Suprapubic skin (tissue), 3 donors: ENCODE measurements at regions not wholly inside any gene's neighbourhood (a gene's known extent, or its start where the extent isn't known, plus 50 kb on each side); places are given as distances from the start of the nearest gene placed in this dataset.

Experiments
- CTCF ChIP-seq, 2 donors: fragments of 200-600 bp in 1 of 2; fragments of 450-650 bp in 1 of 2; sonication (generic) in 1 of 2; IDR thresholded peaks; one replicate each; pipeline ENCODE4 v1.5.1; 2016 to 2019; ENCODE audit warnings: antibody characterized with exemption in 2 of 2, mild to moderate bottlenecking in 1 of 2, moderate library complexity in 1 of 2
- POLR2AphosphoS5 ChIP-seq, 3 donors: sonication (generic); formaldehyde crosslinking; IDR thresholded peaks; one replicate each; pipeline ENCODE4 v1.6.1; 2017; ENCODE audit warnings: antibody characterized with exemption in 3 of 3

- TF ChIP-seq POLR2AphosphoS5 (IDR thresholded peaks at IDR 0.05) (no peak), CTCF (IDR thresholded peaks at IDR 0.05) (no peak)
These were observed 210.4 kb upstream of the CSF3R start for GRCh38 chr1:36693161-36693525.
